ENCODE measurements at regions not wholly inside any gene's neighbourhood (a gene's known extent, or its start where the extent isn't known, plus 50 kb on each side); places are given as distances from the start of the nearest gene placed in this dataset.

DNA sequence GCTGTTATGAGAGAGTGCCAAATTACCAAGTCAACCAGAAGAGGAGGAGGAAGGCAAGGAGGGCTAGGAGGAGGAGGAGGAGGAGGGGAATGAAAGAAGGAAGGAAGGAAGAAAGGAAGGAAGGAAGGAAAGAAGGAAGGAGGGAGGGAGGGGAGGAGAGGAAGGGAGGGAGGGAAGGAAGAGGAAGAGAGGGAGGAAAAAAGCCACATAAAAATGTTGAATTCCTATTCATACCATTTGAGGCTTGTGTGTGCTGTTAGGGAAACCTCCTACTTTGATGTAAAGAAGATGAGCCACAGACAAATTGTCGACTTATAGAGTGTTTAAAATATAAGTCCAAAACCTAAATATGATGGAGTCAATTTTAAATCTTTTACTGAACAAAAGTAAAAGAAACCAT, 65.3 kb upstream of the MYLIP start:
- TF ChIP-seq, protein P1, sequence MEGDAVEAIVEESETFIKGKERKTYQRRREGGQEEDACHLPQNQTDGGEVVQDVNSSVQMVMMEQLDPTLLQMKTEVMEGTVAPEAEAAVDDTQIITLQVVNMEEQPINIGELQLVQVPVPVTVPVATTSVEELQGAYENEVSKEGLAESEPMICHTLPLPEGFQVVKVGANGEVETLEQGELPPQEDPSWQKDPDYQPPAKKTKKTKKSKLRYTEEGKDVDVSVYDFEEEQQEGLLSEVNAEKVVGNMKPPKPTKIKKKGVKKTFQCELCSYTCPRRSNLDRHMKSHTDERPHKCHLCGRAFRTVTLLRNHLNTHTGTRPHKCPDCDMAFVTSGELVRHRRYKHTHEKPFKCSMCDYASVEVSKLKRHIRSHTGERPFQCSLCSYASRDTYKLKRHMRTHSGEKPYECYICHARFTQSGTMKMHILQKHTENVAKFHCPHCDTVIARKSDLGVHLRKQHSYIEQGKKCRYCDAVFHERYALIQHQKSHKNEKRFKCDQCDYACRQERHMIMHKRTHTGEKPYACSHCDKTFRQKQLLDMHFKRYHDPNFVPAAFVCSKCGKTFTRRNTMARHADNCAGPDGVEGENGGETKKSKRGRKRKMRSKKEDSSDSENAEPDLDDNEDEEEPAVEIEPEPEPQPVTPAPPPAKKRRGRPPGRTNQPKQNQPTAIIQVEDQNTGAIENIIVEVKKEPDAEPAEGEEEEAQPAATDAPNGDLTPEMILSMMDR (IDR thresholded peaks at IDR 0.05; ENCODE audit: low read depth, low read length, poor library complexity, severe bottlenecking), result no peak
- no peak for TF ChIP-seq EZH2phosphoT487 (IDR thresholded peaks at IDR 0.05; ENCODE audit: borderline replicate concordance, low read length)

Data from DOHH2 (cell line).